H1 (cell line): ENCODE measurements at regions not wholly inside any gene's neighbourhood (a gene's known extent, or its start where the extent isn't known, plus 50 kb on each side); places are given as distances from the start of the nearest gene placed in this dataset.

Experiments
- RBBP5 ChIP-seq: IDR thresholded peaks from 2 replicates; pipeline ENCODE4 v1.7.1; 2012; ENCODE audit warnings: low read depth, mild to moderate bottlenecking, inconsistent platforms, low read length, moderate library complexity, borderline replicate concordance
- SIRT6 ChIP-seq: IDR thresholded peaks from one replicate; pipeline ENCODE4 v1.7.1; 2012; ENCODE audit warnings: low read length, inconsistent platforms
- SP4 ChIP-seq: IDR thresholded peaks from 2 replicates; pipeline ENCODE4 v1.6.1; 2012; ENCODE audit warnings: low read length, inconsistent platforms

GRCh38 chr13:80083081-80083852, 257.7 kb downstream of the SPRY2 start (continued):
- TF ChIP-seq SP4: no peak
- no peak for TF ChIP-seq RBBP5
- TF ChIP-seq SIRT6: no peak
